ENCODE measurements at regions not wholly inside any gene's neighbourhood (a gene's known extent, or its start where the extent isn't known, plus 50 kb on each side); places are given as distances from the start of the nearest gene placed in this dataset.

DNA sequence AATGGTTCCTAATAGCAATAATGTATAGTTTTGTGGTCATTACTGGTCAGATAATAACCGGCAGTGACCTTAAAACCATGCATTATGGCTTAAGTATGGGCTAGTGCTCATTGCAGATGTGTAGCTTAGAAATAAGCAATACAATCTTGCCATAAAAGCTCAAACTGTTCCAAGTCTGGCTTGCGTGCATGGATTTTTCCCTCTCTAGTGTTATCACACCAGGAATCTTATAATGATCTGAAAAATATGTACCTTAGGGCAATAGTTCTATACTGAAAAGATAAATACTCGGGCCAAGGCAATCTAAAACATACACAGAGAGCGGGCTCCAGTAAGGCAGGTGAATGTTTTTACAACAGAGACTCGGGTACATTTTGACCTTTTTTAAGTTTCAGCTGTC, 157.8 kb downstream of the DHX15 start:
- TF ChIP-seq, protein P1, sequence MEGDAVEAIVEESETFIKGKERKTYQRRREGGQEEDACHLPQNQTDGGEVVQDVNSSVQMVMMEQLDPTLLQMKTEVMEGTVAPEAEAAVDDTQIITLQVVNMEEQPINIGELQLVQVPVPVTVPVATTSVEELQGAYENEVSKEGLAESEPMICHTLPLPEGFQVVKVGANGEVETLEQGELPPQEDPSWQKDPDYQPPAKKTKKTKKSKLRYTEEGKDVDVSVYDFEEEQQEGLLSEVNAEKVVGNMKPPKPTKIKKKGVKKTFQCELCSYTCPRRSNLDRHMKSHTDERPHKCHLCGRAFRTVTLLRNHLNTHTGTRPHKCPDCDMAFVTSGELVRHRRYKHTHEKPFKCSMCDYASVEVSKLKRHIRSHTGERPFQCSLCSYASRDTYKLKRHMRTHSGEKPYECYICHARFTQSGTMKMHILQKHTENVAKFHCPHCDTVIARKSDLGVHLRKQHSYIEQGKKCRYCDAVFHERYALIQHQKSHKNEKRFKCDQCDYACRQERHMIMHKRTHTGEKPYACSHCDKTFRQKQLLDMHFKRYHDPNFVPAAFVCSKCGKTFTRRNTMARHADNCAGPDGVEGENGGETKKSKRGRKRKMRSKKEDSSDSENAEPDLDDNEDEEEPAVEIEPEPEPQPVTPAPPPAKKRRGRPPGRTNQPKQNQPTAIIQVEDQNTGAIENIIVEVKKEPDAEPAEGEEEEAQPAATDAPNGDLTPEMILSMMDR (IDR thresholded peaks at IDR 0.05; ENCODE audit: extremely low read depth in 1 of 2, insufficient read depth in 1 of 2, low read depth in 1 of 2, low read length in 2 of 2): no peak
- TF ChIP-seq, protein P2, sequence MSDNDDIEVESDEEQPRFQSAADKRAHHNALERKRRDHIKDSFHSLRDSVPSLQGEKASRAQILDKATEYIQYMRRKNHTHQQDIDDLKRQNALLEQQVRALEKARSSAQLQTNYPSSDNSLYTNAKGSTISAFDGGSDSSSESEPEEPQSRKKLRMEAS (IDR thresholded peaks at IDR 0.05; ENCODE audit: insufficient read depth, insufficient read length): no peak
- no peak for TF ChIP-seq POLR2AphosphoS5 (IDR thresholded peaks at IDR 0.05; ENCODE audit: insufficient read depth, low read depth, low read length)

Data from endothelial cell of umbilical vein (primary cell).